ENCODE measurements at regions not wholly inside any gene's neighbourhood (a gene's known extent, or its start where the extent isn't known, plus 50 kb on each side); places are given as distances from the start of the nearest gene placed in this dataset.

DNA sequence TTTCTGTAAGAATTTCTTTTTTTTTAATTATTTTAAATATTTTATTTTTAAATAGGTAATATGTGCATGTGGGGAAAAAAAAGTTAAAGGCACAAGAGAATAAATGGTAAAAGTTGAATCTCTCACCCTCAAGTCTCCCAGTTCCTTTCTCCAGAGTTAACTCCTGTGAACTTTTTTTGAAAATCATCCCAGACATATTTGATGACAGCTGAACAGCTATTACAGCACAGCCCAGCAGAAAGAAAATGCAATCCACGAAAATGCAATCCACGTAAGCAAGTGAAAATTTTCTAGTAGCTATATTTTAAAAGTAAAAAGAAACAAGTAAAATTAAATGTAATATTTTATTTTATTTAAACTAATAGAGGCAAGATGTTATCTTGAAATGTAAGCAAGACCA, 310.0 kb upstream of the RUNX1 start:
- CTCF ChIA-PET: no interaction called here
- WGBS (ENCODE audit: missing lambda C conversion rate): 56% methylated on average over 2 of the region's 2 CpGs
- no peak for FAIRE-seq

GRCh38 chr21:35358008-35358407, 308.9 kb upstream of the RUNX1 start:
- H3K4me2 ChIP-seq: no peak overlapping the region
- no peak for DNase-seq (ENCODE audit: low read depth in 1 of 2, low spot score in 1 of 2)
- WGBS (ENCODE audit: missing lambda C conversion rate): 38% methylated on average over 2 of the region's 2 CpGs
- ChIA-PET POLR2A (no interaction called here), CTCF (no interaction called here)
- H3K4me1 ChIP-seq: no peaks in the 10 kb centered on the region
- H3K4me3 ChIP-seq: no peak overlapping the region
- TF ChIP-seq HDAC2 (IDR thresholded peaks at IDR 0.05): no peak
- no peak for TF ChIP-seq NFE2L2 (conservative IDR thresholded peaks at IDR 0.05; ENCODE audit: low read length)
- TF ChIP-seq CEBPB (IDR thresholded peaks at IDR 0.05): no peak
- TF ChIP-seq CHD2 (IDR thresholded peaks at IDR 0.05; ENCODE audit: low read length, partially characterized antibody): no peak
- TF ChIP-seq GATA3 (IDR thresholded peaks at IDR 0.05; ENCODE audit: borderline replicate concordance): no peak
- no peak for TF ChIP-seq CTCF (IDR thresholded peaks at IDR 0.05)
- no peak for TF ChIP-seq RCOR1 (IDR thresholded peaks at IDR 0.05; ENCODE audit: low read depth, low read length)
- no peak for TF ChIP-seq SMC3 (IDR thresholded peaks at IDR 0.05)
- TF ChIP-seq CHD4 (IDR thresholded peaks at IDR 0.05; ENCODE audit: borderline replicate concordance): no peak
- no peak for TF ChIP-seq HOXB13 (CRISPR knock-in tag; IDR thresholded peaks at IDR 0.05; ENCODE audit: low read depth)
- no peak for TF ChIP-seq NR3C1 (IDR thresholded peaks at IDR 0.05)
- no peak for TF ChIP-seq HOXB5 (CRISPR knock-in tag; IDR thresholded peaks at IDR 0.05)
- no peak for TF ChIP-seq CBX8 (IDR thresholded peaks at IDR 0.05)
- no peak for TF ChIP-seq EHMT2 (IDR thresholded peaks at IDR 0.05; ENCODE audit: low read depth)
- TF ChIP-seq MAFK (IDR thresholded peaks at IDR 0.05; ENCODE audit: partially characterized antibody): no peak
- no peak for TF ChIP-seq POLR2AphosphoS2 (conservative IDR thresholded peaks at IDR 0.05; ENCODE audit: low read length)
- no peak for TF ChIP-seq POLR2A (IDR thresholded peaks at IDR 0.05; ENCODE audit: low read length)
- no peak for TF ChIP-seq ATOH8 (CRISPR knock-in tag; IDR thresholded peaks at IDR 0.05; ENCODE audit: low read depth)
- no peak for TF ChIP-seq TFCP2L1 (CRISPR knock-in tag; IDR thresholded peaks at IDR 0.05)
- FAIRE-seq: no peak
- no peak overlapping the region for H3K27ac ChIP-seq
- H3K9me3 ChIP-seq: no peaks in the 10 kb centered on the region
- no peak for ATAC-seq

More for the DNA sequence above, 310.0 kb upstream of the RUNX1 start:
- no peak for ATAC-seq
- no peaks in the 10 kb centered on the region for H3K9me3 ChIP-seq
- no peaks in the 10 kb centered on the region for H3K4me1 ChIP-seq
- no peak for DNase-seq (ENCODE audit: low read depth in 1 of 2, low spot score in 1 of 2)
- TF ChIP-seq HDAC2 (IDR thresholded peaks at IDR 0.05) (no peak), RCOR1 (IDR thresholded peaks at IDR 0.05; ENCODE audit: low read depth, low read length) (no peak), EP300 (IDR thresholded peaks at IDR 0.05) (no peak)
- H3K4me2 ChIP-seq: no peak overlapping the region
- POLR2A ChIA-PET: no interaction called here
- H3K27ac ChIP-seq: no peak overlapping the region
- H3K4me3 ChIP-seq: no peak overlapping the region

- ChIA-PET POLR2A (no interaction called here), CTCF (interaction anchor here (0.6 kb wide), 1 partner anchor 216 kb away, joined by 4 read pairs; no protein-coding TSS in a partner anchor)
- Histone ChIP-seq H3K4me2 (no peak overlapping the region), H3K27ac (no peak overlapping the region), H3K9me3 (no peaks in the 10 kb centered on the region), H3K4me3 (no peak overlapping the region), H3K4me1 (no peaks in the 10 kb centered on the region)
- no peak for FAIRE-seq
- TF ChIP-seq RARB (CRISPR knock-in tag; IDR thresholded peaks at IDR 0.05): no peak
- no peak for TF ChIP-seq CEBPB (IDR thresholded peaks at IDR 0.05)
- no peak for TF ChIP-seq EHMT2 (IDR thresholded peaks at IDR 0.05; ENCODE audit: low read depth)
- TF ChIP-seq SREBF2 (IDR thresholded peaks at IDR 0.05): no peak
- no peak for TF ChIP-seq TFCP2L1 (CRISPR knock-in tag; IDR thresholded peaks at IDR 0.05)
- no peak for TF ChIP-seq RFX5 (IDR thresholded peaks at IDR 0.05)
- TF ChIP-seq NPAS2 (CRISPR knock-in tag; IDR thresholded peaks at IDR 0.05; ENCODE audit: borderline replicate concordance): no peak
- no peak for DNase-seq (ENCODE audit: low read depth in 1 of 2, low spot score in 1 of 2)
- ATAC-seq: no peak
- 33% methylated on average over 3 of the region's 3 CpGs for WGBS (ENCODE audit: missing lambda C conversion rate)
Measured at GRCh38 chr21:35357041-35357780, 308.1 kb upstream of the RUNX1 start.

All from A549 (cell line).